Liver (tissue), 3 donors: ENCODE measurements at regions not wholly inside any gene's neighbourhood (a gene's known extent, or its start where the extent isn't known, plus 50 kb on each side); places are given as distances from the start of the nearest gene placed in this dataset.

Source experiments
- ATF3 ChIP-seq: IDR thresholded peaks from 2 replicates; pipeline ENCODE4 v1.6.1; 2016; ENCODE audit warnings: antibody characterized with exemption
- CTCF ChIP-seq: fragments of 150-350 bp; IDR thresholded peaks from 2 replicates; pipeline ENCODE4 v1.5.1; 2017; ENCODE audit warnings: improper control_type of control experiment, low read depth, low read length; ENCODE audit not compliant: missing input control
- EGR1 ChIP-seq, 2 donors: IDR thresholded peaks; 2 replicates each; pipeline ENCODE4 v1.6.1; 2016 to 2018; ENCODE audit warnings: antibody characterized with exemption in 2 of 2, low read depth in 2 of 2
- GABPA ChIP-seq, 2 donors: IDR thresholded peaks in 1 of 2; conservative IDR thresholded peaks in 1 of 2; 2 replicates each; pipeline ENCODE4 v1.6.1; 2016; ENCODE audit warnings: antibody characterized with exemption in 2 of 2, mild to moderate bottlenecking in 1 of 2, moderate library complexity in 1 of 2
- MAX ChIP-seq: IDR thresholded peaks from 2 replicates; pipeline ENCODE4 v1.6.1; 2016; ENCODE audit warnings: antibody characterized with exemption
- RAD21 ChIP-seq, 2 donors: IDR thresholded peaks; 2 replicates each; pipeline ENCODE4 v1.6.1; 2016; ENCODE audit warnings: antibody characterized with exemption in 2 of 2, mild to moderate bottlenecking in 2 of 2
- REST ChIP-seq: IDR thresholded peaks from 2 replicates; pipeline ENCODE4 v1.6.1; 2016; ENCODE audit warnings: antibody characterized with exemption, mild to moderate bottlenecking
- SP1 ChIP-seq: IDR thresholded peaks from 2 replicates; pipeline ENCODE4 v1.6.1; 2018; ENCODE audit warnings: antibody characterized with exemption, mild to moderate bottlenecking
- TAF1 ChIP-seq: conservative IDR thresholded peaks from 2 replicates; pipeline ENCODE4 v1.6.1; 2016; ENCODE audit warnings: antibody characterized with exemption, mild to moderate bottlenecking
- YY1 ChIP-seq: IDR thresholded peaks from 2 replicates; pipeline ENCODE4 v1.6.1; 2016; ENCODE audit warnings: antibody characterized with exemption, mild to moderate bottlenecking
- donor health status: healthy.
- donor health status: healthy.

GRCh38 chr4:135184715-135185114 is 983.1 kb upstream of the PABPC4L start:
- TF ChIP-seq CTCF (no peak), SP1 (no peak), MAX (no peak), ATF3 (no peak), YY1 (no peak), GABPA (IDR thresholded peaks at IDR 0.05 in 1 of 2, conservative IDR thresholded peaks at IDR 0.05 in 1 of 2) (no peak), TAF1 (no peak), EGR1 (IDR thresholded peaks at IDR 0.05; ENCODE audit: low read depth in 2 of 2) (no peak), RAD21 (IDR thresholded peaks at IDR 0.05) (no peak), REST (no peak)
